Midbrain (tissue), 1 donor: ENCODE measurements at regions not wholly inside any gene's neighbourhood (a gene's known extent, or its start where the extent isn't known, plus 50 kb on each side); places are given as distances from the start of the nearest gene placed in this dataset.

Source experiments
- DNase-seq: peaks from one replicate; lab custom pipeline; 2025; lab: John Stamatoyannopoulos, UW

GRCh38 chr13:70894258-70894657 lies 786.0 kb upstream of the KLHL1 start:
- no peak for DNase-seq

- no peak for DNase-seq
Observed at GRCh38 chr13:70893832-70894231, 785.6 kb upstream of the KLHL1 start.

- DNase-seq: no peak
Observed at GRCh38 chr13:70890289-70890688, 782.0 kb upstream of the KLHL1 start.

DNA sequence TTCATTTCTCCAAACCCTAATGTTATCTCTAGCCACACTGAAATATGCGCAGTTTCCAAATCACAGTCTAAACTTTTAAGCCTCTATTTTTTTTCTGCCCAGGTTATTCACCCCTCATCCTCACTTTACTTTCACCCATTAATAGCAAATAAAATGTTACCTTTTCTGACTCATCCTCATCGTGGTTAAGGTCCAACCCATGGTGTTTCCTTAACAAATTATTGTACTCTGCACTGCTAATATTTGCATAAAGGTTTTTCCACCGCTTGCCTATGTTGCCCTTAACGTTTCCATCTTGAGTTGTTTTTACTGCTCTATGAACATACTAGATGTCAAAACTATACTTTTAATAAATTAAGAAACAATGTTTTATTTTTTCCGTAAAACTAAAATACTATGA lies 780.9 kb upstream of the KLHL1 start:
- no peak for DNase-seq

DNA sequence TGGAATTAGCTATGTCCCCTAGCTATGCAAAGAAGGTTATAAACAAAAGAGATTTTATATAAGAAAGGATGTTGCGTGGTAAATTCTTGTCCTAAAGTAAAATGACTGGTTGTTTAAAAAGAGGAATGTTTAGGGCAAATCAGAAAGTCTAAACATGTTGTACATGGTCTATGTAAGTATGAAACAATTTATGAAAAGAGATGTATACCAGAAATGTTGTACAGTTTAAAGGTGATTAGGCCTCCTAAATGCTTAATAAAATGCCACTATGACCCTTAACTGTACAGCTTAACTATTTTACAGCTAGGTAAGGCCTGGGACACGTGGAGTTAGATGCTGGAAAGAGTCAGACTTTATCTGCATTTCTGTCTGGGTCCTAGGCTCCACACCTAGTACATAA lies 775.9 kb upstream of the KLHL1 start:
- DNase-seq: no peak

- DNase-seq: no peak
Observed at GRCh38 chr13:70874636-70875035, 766.4 kb upstream of the KLHL1 start.

GRCh38 chr13:70864731-70865130 lies 756.5 kb upstream of the KLHL1 start:
- DNase-seq: no peak

DNA sequence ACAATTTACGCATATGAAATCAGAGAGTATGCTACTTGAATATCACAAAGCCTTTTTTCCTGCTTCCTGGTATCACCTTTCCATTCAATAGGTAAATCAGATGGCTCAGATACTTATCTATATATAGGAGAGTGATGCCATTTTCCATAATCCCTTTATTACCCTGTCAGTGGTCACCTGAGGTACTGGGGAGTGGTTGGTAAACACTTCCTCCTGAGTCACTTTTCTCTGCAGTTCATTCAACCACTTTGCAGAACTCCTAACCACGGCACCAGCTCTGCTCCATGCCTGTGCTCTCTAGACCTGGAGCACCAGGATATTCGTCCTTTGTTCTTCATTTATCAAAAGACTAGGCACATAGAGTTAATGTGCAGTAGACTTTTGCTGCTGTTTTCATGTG lies 748.5 kb upstream of the KLHL1 start:
- no peak for DNase-seq

- DNase-seq: no peak
Observed at GRCh38 chr13:70856025-70856424, 747.8 kb upstream of the KLHL1 start.

GRCh38 chr13:70849222-70849621 lies 741.0 kb upstream of the KLHL1 start:
- DNase-seq: no peak

- no peak for DNase-seq
Observed at GRCh38 chr13:70844391-70845108, 736.3 kb upstream of the KLHL1 start.

- DNase-seq: no peak
Observed at GRCh38 chr13:70842062-70842644, 733.9 kb upstream of the KLHL1 start.

DNA sequence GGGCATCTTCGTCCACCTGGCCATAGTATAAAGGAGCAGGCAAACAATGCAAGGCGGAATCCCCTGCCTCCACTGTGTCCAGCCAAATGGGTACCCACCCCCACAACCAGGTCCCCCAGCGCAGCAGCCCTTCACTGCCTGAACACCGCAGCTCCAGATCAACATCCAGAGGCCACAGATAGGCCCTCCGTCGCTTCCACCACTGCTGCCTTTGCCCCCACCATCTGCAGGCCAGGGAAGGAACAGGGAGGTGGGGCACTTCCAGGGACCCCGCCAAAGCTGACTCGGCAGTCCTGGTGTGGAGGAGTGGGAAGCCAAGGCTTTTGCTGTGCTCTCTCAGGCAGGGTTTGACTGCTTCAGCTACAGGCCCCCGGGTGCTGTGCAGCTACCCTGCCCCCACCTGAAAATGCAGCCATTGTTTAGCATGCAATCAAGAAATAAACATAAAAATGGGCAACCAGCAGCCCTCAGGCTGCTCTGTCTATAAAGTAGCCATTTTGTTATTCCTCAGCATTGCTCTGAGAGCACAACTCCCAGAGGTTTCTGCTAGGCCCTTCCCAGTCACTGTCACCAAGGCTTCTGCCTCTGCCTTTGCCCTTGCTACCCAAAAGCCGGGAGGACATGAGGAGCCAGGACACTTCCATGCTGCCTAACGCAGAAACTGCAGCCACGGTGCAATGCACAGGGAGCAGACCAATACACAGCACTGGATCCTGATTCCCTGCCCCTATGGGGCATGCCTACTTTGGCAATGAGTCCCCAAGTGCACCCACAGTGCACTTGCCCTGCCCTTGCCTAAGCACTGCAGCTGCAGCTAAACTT lies 733.2 kb upstream of the KLHL1 start:
- no peak for DNase-seq

DNA sequence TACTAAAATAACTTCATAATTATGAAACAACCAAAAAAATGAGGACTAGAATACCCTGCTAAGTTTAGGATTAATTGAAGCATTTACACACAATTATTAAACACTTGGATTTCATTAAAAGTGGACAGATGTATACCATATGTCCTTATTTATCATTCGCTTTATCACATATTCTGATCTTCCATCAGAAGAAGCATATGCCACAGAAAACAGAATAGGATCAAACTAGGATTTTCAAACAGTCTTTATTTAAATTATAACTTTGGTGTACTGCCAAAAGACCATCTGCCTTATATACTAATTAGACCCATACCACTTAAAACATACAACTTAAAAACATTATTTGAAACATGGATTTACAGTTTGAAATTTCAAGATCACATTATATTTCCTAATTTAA lies 727.1 kb upstream of the KLHL1 start:
- DNase-seq: no peak

- no peak for DNase-seq
Observed at GRCh38 chr13:70829748-70830147, 721.5 kb upstream of the KLHL1 start.

- no peak for DNase-seq
Observed at GRCh38 chr13:70817576-70817975, 709.3 kb upstream of the KLHL1 start.

DNA sequence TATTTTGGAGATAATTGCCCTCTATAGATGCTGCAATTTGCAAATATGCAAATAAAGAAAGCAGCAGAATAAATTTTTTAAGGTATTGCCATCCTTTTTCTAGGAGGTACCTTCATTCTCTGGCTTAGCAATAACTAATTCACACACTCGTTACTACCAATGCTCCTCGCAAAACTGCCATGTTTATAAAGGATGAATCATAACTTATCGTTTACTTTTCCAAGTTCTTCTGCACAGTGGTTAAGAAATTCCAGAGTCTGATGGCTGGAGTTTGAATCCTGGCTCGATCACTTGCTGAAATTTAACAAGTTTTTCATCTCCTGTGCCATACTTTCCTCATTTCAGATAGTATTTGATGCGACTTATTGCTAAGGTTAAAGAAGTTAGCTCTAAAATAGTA lies 708.6 kb upstream of the KLHL1 start:
- DNase-seq: no peak

DNA sequence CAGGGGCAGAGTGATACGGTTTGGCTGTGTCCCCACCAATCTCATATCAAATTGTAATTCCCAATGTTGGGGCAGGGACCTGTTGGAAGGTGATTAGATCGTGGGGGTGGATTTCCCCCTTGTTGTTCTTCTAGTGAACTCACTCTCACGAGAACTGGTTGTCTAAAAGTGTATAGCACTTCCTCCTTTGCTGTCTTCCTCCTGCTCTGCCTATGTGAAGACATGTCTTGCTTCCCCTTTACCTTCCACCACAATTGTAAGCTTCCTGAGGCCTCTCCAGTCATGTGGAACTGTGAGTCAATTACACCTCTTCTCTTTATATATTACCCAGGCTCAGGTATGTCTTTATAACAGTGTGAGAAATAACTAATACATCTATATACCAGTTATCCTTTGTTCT lies 706.4 kb upstream of the KLHL1 start:
- DNase-seq: no peak

DNA sequence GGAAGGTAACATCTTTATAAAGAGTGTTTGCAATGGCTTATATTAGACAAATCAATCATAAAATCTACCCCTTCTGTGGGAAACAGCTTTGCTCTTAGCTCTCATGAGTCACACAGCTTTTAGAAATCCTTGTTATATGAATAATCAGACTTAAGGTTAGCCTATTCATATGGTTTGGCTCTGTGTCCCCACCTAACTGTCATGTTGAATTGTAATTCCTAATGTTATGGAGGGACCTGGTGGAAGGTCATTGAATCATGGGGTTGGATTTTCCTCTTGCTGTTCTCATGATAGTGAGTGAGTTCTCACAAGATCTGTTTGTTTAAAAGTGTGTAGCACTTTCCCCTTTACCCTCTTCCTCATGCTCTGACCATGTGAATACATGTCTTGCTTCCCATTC lies 704.2 kb upstream of the KLHL1 start:
- no peak for DNase-seq

- DNase-seq: no peak
Observed at GRCh38 chr13:70809588-70809987, 701.3 kb upstream of the KLHL1 start.

GRCh38 chr13:70798385-70798784 lies 690.1 kb upstream of the KLHL1 start:
- no peak for DNase-seq

DNA sequence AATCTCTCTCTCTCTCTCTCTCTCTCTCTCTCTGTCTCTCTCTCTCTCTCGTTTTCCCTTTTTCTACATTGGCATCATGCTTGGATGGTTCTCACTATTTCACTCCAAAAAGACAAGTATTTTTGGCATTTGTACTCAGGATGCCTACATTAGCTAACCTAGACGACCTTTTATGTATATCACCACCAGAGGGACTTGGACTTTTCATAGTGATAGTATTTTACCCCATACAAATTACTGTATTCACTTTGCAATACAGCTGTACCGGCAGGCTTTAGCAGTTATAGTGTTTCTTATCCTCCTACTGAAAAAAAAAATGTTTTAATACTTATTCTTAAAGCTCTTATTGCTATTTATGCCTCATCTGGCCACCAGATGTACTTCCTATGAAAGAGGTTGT lies 687.2 kb upstream of the KLHL1 start:
- no peak for DNase-seq

- DNase-seq: no peak
Observed at GRCh38 chr13:70792121-70792520, 683.9 kb upstream of the KLHL1 start.
